ENCODE measurements at regions not wholly inside any gene's neighbourhood (a gene's known extent, or its start where the extent isn't known, plus 50 kb on each side); places are given as distances from the start of the nearest gene placed in this dataset.

DNA sequence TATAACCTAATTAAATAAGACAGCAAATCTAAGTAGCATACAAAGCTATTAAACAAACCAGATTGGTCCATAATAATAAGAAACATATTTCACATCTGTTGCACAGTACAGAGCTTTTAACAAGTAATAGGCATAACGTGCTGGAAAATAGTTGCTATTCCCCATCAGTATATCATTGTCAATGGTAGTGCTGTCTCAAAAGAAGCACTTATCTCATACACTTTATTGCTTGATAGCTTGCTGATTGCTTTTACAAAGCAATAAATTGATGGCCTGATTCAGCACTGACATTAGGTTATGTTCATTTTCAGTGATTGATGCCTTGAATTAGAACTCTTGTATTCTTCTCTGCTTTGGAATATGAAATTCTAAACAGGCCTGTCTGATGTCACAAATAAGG is 641.7 kb downstream of the CBLN2 start:
- TF ChIP-seq, protein P1, sequence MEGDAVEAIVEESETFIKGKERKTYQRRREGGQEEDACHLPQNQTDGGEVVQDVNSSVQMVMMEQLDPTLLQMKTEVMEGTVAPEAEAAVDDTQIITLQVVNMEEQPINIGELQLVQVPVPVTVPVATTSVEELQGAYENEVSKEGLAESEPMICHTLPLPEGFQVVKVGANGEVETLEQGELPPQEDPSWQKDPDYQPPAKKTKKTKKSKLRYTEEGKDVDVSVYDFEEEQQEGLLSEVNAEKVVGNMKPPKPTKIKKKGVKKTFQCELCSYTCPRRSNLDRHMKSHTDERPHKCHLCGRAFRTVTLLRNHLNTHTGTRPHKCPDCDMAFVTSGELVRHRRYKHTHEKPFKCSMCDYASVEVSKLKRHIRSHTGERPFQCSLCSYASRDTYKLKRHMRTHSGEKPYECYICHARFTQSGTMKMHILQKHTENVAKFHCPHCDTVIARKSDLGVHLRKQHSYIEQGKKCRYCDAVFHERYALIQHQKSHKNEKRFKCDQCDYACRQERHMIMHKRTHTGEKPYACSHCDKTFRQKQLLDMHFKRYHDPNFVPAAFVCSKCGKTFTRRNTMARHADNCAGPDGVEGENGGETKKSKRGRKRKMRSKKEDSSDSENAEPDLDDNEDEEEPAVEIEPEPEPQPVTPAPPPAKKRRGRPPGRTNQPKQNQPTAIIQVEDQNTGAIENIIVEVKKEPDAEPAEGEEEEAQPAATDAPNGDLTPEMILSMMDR (IDR thresholded peaks at IDR 0.05; ENCODE audit: poor library complexity), result no peak
- no peak for TF ChIP-seq EZH2 (IDR thresholded peaks at IDR 0.05; ENCODE audit: borderline replicate concordance)
